ENCODE measurements at regions not wholly inside any gene's neighbourhood (a gene's known extent, or its start where the extent isn't known, plus 50 kb on each side); places are given as distances from the start of the nearest gene placed in this dataset.

GRCh38 chr10:10503772-10504171 lies 513.9 kb upstream of the CELF2 start:
- in situ Hi-C loops (cut with MboI; ENCODE audit: low sequenced_read_pairs): no loop called here

- in situ Hi-C loops (cut with MboI; ENCODE audit: low sequenced_read_pairs): no loop called here
Observed at GRCh38 chr10:10508211-10508610, 509.5 kb upstream of the CELF2 start.

- in situ Hi-C loops (cut with MboI; ENCODE audit: low sequenced_read_pairs): no loop called here
Observed at GRCh38 chr10:10510179-10510578, 507.5 kb upstream of the CELF2 start.

- in situ Hi-C loops (cut with MboI; ENCODE audit: low sequenced_read_pairs): no loop called here
Observed at GRCh38 chr10:10513067-10513466, 504.6 kb upstream of the CELF2 start.

- in situ Hi-C loops (cut with MboI; ENCODE audit: low sequenced_read_pairs): no loop called here
Observed at GRCh38 chr10:10513898-10514297, 503.8 kb upstream of the CELF2 start.

- in situ Hi-C loops (cut with MboI; ENCODE audit: low sequenced_read_pairs): no loop called here
Observed at GRCh38 chr10:10514797-10515196, 502.9 kb upstream of the CELF2 start.

GRCh38 chr10:10515479-10516204 lies 502.0 kb upstream of the CELF2 start:
- in situ Hi-C loops (cut with MboI; ENCODE audit: low sequenced_read_pairs): no loop called here

GRCh38 chr10:10516346-10517130 lies 501.1 kb upstream of the CELF2 start:
- in situ Hi-C loops (cut with MboI; ENCODE audit: low sequenced_read_pairs): no loop called here

GRCh38 chr10:10517866-10518265 lies 499.8 kb upstream of the CELF2 start:
- in situ Hi-C loops (cut with MboI; ENCODE audit: low sequenced_read_pairs): no loop called here

- in situ Hi-C loops (cut with MboI; ENCODE audit: low sequenced_read_pairs): no loop called here
Observed at GRCh38 chr10:10519674-10520073, 498.0 kb upstream of the CELF2 start.

- in situ Hi-C loops (cut with MboI; ENCODE audit: low sequenced_read_pairs): no loop called here
Observed at GRCh38 chr10:10520491-10521385, 496.9 kb upstream of the CELF2 start.

- in situ Hi-C loops (cut with MboI; ENCODE audit: low sequenced_read_pairs): no loop called here
Observed at GRCh38 chr10:10526846-10527245, 490.8 kb upstream of the CELF2 start.

GRCh38 chr10:10527861-10528562 lies 489.7 kb upstream of the CELF2 start:
- in situ Hi-C loops (cut with MboI; ENCODE audit: low sequenced_read_pairs): no loop called here

GRCh38 chr10:10528563-10528910 lies 489.1 kb upstream of the CELF2 start:
- in situ Hi-C loops (cut with MboI; ENCODE audit: low sequenced_read_pairs): no loop called here

GRCh38 chr10:10530313-10530712 lies 487.4 kb upstream of the CELF2 start:
- in situ Hi-C loops (cut with MboI; ENCODE audit: low sequenced_read_pairs): no loop called here

GRCh38 chr10:10532236-10532635 lies 485.4 kb upstream of the CELF2 start:
- in situ Hi-C loops (cut with MboI; ENCODE audit: low sequenced_read_pairs): no loop called here

- in situ Hi-C loops (cut with MboI; ENCODE audit: low sequenced_read_pairs): no loop called here
Observed at GRCh38 chr10:10532826-10533225, 484.8 kb upstream of the CELF2 start.

- in situ Hi-C loops (cut with MboI; ENCODE audit: low sequenced_read_pairs): no loop called here
Observed at GRCh38 chr10:10533437-10533836, 484.2 kb upstream of the CELF2 start.

- in situ Hi-C loops (cut with MboI; ENCODE audit: low sequenced_read_pairs): no loop called here
Observed at GRCh38 chr10:10538326-10538725, 479.3 kb upstream of the CELF2 start.

GRCh38 chr10:10540398-10540797 lies 477.3 kb upstream of the CELF2 start:
- in situ Hi-C loops (cut with MboI; ENCODE audit: low sequenced_read_pairs): no loop called here

GRCh38 chr10:10542477-10542876 lies 475.2 kb upstream of the CELF2 start:
- in situ Hi-C loops (cut with MboI; ENCODE audit: low sequenced_read_pairs): no loop called here

Data from HL-60/S4 (cell line).